HepG2 (cell line): ENCODE measurements at regions not wholly inside any gene's neighbourhood (a gene's known extent, or its start where the extent isn't known, plus 50 kb on each side); places are given as distances from the start of the nearest gene placed in this dataset.

Source experiments
- ATAC-seq: fragments of 200-7000 bp; cut with Tn5 transposase; 3 replicates; pipeline ENCODE4 v1.9.1; 2020; ENCODE audit warnings: mild to moderate bottlenecking, moderate library complexity
- BruUV-seq: library from RNA; stranded (reverse); fragments of 400-500 nt; replicated peaks from 2 replicates; lab custom pipeline; 2021; lab: Mats Ljungman, UMichigan
- CTCF ChIA-PET: fragments of 300-600 bp; formaldehyde crosslinking; extraction: SDS; loops from one replicate; lab custom pipeline; 2021; ENCODE audit warnings: low total read pairs, inconsistent platforms, low intra/inter-chr PET ratio; lab: Yijun Ruan, JAX
- POLR2A ChIA-PET: fragments of 350-600 bp; sonication (Branson Sonifier 250); formaldehyde crosslinking; loops from one replicate; lab custom pipeline; 2020; ENCODE audit warnings: antibody characterized with exemption, inconsistent platforms; lab: Yijun Ruan, JAX
- DNase-seq: peaks from one replicate; pipeline ENCODE4 v3.0.0-alpha.2; 2015; ENCODE audit warnings: low spot score
- FAIRE-seq: peaks from 3 replicates; lab custom pipeline; 2011; peaks lifted over from hg19 to GRCh38; lab: Jason Lieb, UNC
- H2AFZ ChIP-seq: one replicate; pipeline ENCODE4 v1.6.1; 2011; ENCODE audit warnings: low read length, inconsistent platforms
- H3K27ac ChIP-seq: fragments of 300-600 bp; 3 replicates; pipeline ENCODE4 v1.8.0; 2011; ENCODE audit warnings: mixed run types, mild to moderate bottlenecking, mixed read lengths, low read length, inconsistent platforms; ENCODE audit not compliant: insufficient read depth; ENCODE audit errors: extremely low read length
- H3K27me3 ChIP-seq, 2 experiments: fragments of 200-600 bp in 1 of 2; 2 replicates in 1 of 2; 3 replicates in 1 of 2; pipeline versions ENCODE4 v1.6.0 to v1.8.0; 2011; ENCODE audit warnings: low read length in 2 of 2, mild to moderate bottlenecking in 2 of 2, moderate library complexity in 2 of 2, inconsistent platforms in 1 of 2; ENCODE audit not compliant: insufficient read depth in 2 of 2, control insufficient read depth in 1 of 2
- H3K36me3 ChIP-seq, 2 experiments: fragments of 200-600 bp in 1 of 2; replicated peaks in 1 of 2; 2 replicates in 1 of 2; 3 replicates in 1 of 2; pipeline versions ENCODE4 v1.5.1 to v1.8.0; 2011; ENCODE audit warnings: low read length in 2 of 2, inconsistent platforms in 1 of 2; ENCODE audit not compliant: insufficient read depth in 2 of 2, control insufficient read depth in 1 of 2
- H3K4me1 ChIP-seq: 2 replicates; pipeline ENCODE4 v1.5.1; 2012; ENCODE audit warnings: low read length, inconsistent platforms; ENCODE audit not compliant: insufficient read depth
- H3K4me2 ChIP-seq: 2 replicates; pipeline ENCODE4 v1.6.0; 2011; ENCODE audit warnings: low read depth, low read length, inconsistent platforms
- H3K4me3 ChIP-seq, 3 experiments: fragments of 200-600 bp in 1 of 3; sonication (generic), shearing (Covaris generic) in 1 of 3; replicated peaks in 1 of 3; 2 replicates each; pipeline ENCODE4 v1.5.1; 2011 to 2016; ENCODE audit warnings: low read length in 3 of 3, inconsistent platforms in 2 of 3, low read depth in 2 of 3, mild to moderate bottlenecking in 2 of 3, control low read depth in 1 of 3, mixed read lengths in 1 of 3; ENCODE audit not compliant: insufficient read depth in 1 of 3
- H3K79me2 ChIP-seq: one replicate; pipeline ENCODE4 v1.6.1; 2011; ENCODE audit warnings: low read length, inconsistent platforms; ENCODE audit not compliant: insufficient read depth
- H3K9ac ChIP-seq: 2 replicates; pipeline ENCODE4 v1.6.0; 2011; ENCODE audit warnings: mild to moderate bottlenecking, low read depth, low read length, inconsistent platforms; ENCODE audit not compliant: insufficient read depth
- H3K9me3 ChIP-seq: 2 replicates; pipeline ENCODE4 v1.5.1; 2012; ENCODE audit warnings: mild to moderate bottlenecking, low read length
- H4K20me1 ChIP-seq: 2 replicates; pipeline ENCODE4 v1.6.0; 2011; ENCODE audit warnings: inconsistent platforms, mild to moderate bottlenecking, low read length, moderate library complexity; ENCODE audit not compliant: insufficient read depth
- GATA4 ChIP-seq: sonication (generic); IDR thresholded peaks from 2 replicates; pipeline ENCODE4 v1.6.1; 2016; ENCODE audit warnings: antibody characterized with exemption, low read depth, borderline replicate concordance
- HNF4G ChIP-seq, 2 experiments: sonication (generic) in 1 of 2; formaldehyde crosslinking in 1 of 2; IDR thresholded peaks; 2 replicates each; pipeline versions ENCODE4 v1.4.0 to v1.6.1; 2011 to 2020; ENCODE audit warnings: borderline replicate concordance in 2 of 2, low read depth in 2 of 2, mild to moderate bottlenecking in 2 of 2, low read length in 1 of 2, missing genetic modification reagents in 1 of 2, moderate library complexity in 1 of 2
- HNRNPH1 ChIP-seq: fragments of 200-400 bp; formaldehyde crosslinking; optimal IDR thresholded peaks from 2 replicates; pipeline ENCODE3; 2017; ENCODE audit warnings: mild to moderate bottlenecking, low read depth, low read length
- MED1 ChIP-seq: sonication (generic); formaldehyde crosslinking; IDR thresholded peaks from 2 replicates; pipeline ENCODE4 v1.4.0; 2020; ENCODE audit warnings: missing genetic modification reagents
- SKI ChIP-seq: fragments of 450-650 bp; IDR thresholded peaks from one replicate; pipeline ENCODE4 v1.6.1; 2018; ENCODE audit warnings: mild to moderate bottlenecking; ENCODE audit not compliant: partially characterized antibody
- SOX5 ChIP-seq: IDR thresholded peaks from 2 replicates; pipeline ENCODE4 v1.6.1; 2016; ENCODE audit warnings: borderline replicate concordance
- STAT5B ChIP-seq: sonication (generic); formaldehyde crosslinking; IDR thresholded peaks from 2 replicates; pipeline ENCODE4 v1.4.0; 2020; ENCODE audit warnings: missing genetic modification reagents
- TBX3 ChIP-seq: fragments of 450-650 bp; IDR thresholded peaks from 2 replicates; pipeline ENCODE4 v1.6.1; 2017; ENCODE audit warnings: antibody characterized with exemption, mild to moderate bottlenecking, inconsistent platforms, borderline replicate concordance
- ZFP1 ChIP-seq: IDR thresholded peaks from 2 replicates; pipeline ENCODE4 v1.6.1; 2016
- ZNF354B ChIP-seq: sonication (generic); formaldehyde crosslinking; IDR thresholded peaks from 2 replicates; pipeline ENCODE4 v1.8.0; 2022; ENCODE audit warnings: mild to moderate bottlenecking, missing genetic modification reagents
- ZNF781 ChIP-seq: sonication (generic); formaldehyde crosslinking; IDR thresholded peaks from 2 replicates; pipeline ENCODE4 v1.5.1; 2020; ENCODE audit warnings: borderline replicate concordance, mild to moderate bottlenecking, missing genetic modification reagents; ENCODE audit errors: not compliant biosample characterization
- ZNF790 ChIP-seq: sonication (generic); formaldehyde crosslinking; IDR thresholded peaks from 2 replicates; pipeline ENCODE4 v1.8.0; 2022; ENCODE audit warnings: missing genetic modification reagents, mild to moderate bottlenecking, borderline replicate concordance
- in situ Hi-C: cut with HindIII; loops from 2 replicates; pipeline ENCODE4 v1.10.0; 2017; ENCODE audit warnings: low pct_unique_long_range_greater_than_20kb; ENCODE audit not compliant: extremely low pct_ligation_motif_present
- intact Hi-C: fragments of 100-400 bp; cut with micrococcal nuclease; formaldehyde crosslinking; loops from one replicate; pipeline ENCODE4 v1.10.0; 2022; ENCODE audit not compliant: unreplicated experiment

DNA sequence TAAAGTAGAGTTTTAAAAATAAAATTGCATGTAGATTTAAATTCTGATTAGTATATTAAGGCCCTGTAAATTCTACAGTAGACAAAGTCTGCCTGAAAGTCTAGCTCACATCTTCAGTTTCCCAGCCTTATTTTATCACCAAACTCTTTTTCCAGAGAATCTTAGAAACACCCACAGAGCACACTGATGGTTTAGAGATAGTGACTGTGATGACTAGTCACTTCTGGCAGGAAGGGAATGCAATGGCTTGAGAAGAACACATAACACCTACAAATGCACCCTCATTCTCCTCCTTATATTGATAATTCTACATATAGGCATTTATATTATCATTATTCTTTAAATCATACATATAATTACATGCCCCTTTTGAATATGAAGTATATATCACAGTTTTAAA is 232.9 kb downstream of the ARAP2 start:
- TF ChIP-seq STAT5B (CRISPR knock-in tag) (no peak), ZFP1 (no peak), HNF4G (IDR thresholded peaks at IDR 0.05; ENCODE audit: borderline replicate concordance, low read depth, low read length) (no peak), HNF4G (CRISPR knock-in tag; IDR thresholded peaks at IDR 0.05; ENCODE audit: borderline replicate concordance, low read depth) (no peak), HNRNPH1 (no peak), TBX3 (no peak), MED1 (CRISPR knock-in tag) (no peak), ZNF790 (CRISPR knock-in tag) (no peak), ZNF781 (CRISPR knock-in tag) (no peak), SKI (no peak), ZNF354B (CRISPR knock-in tag) (no peak), SOX5 (CRISPR knock-in tag) (no peak), GATA4 (no peak)
- DNase-seq (no peak), FAIRE-seq (no peak), ATAC-seq (no peak)
- ChIA-PET CTCF (no interaction called here), POLR2A (no interaction called here)
- no peak overlapping the region for H3K4me3 ChIP-seq
- no peaks in the 10 kb centered on the region for H3K9me3 ChIP-seq
- H3K27ac ChIP-seq = no peak overlapping the region
- no peaks in the 10 kb centered on the region for H3K36me3 ChIP-seq
- no peak overlapping the region for H3K9ac ChIP-seq
- no TSS peak for BruUV-seq
- H2AFZ ChIP-seq = no peak overlapping the region
- no peaks in the 10 kb centered on the region for H4K20me1 ChIP-seq
- H3K79me2 ChIP-seq = no peaks in the 10 kb centered on the region
- intact Hi-C loops (no loop called here), in situ Hi-C loops (no loop called here)
- H3K4me1 ChIP-seq = no peaks in the 10 kb centered on the region
- H3K27me3 ChIP-seq = no peaks in the 10 kb centered on the region
- no peak overlapping the region for H3K4me2 ChIP-seq
